T-helper 1 cell treated with Interleukin-12 subunit alpha and Interleukin-12 subunit beta and Interleukin-4 antibody, amounts not matched to agents 30 μg/mL and 1 μg/mL, for 36 hours (primary cell): ENCODE measurements at regions not wholly inside any gene's neighbourhood (a gene's known extent, or its start where the extent isn't known, plus 50 kb on each side); places are given as distances from the start of the nearest gene placed in this dataset.

Source experiments
- H3K27ac Mint-ChIP-seq: one replicate; pipeline ENCODE4 v1.8.0; 2021; ENCODE audit warnings: mild to moderate bottlenecking, mixed read lengths
- H3K27me3 Mint-ChIP-seq: one replicate; pipeline ENCODE4 v1.8.0; 2021; ENCODE audit warnings: low read depth, mixed read lengths
- H3K36me3 Mint-ChIP-seq: one replicate; pipeline ENCODE4 v1.8.0; 2021; ENCODE audit warnings: low read depth, mixed read lengths
- H3K4me1 Mint-ChIP-seq: one replicate; pipeline ENCODE4 v1.8.0; 2021; ENCODE audit warnings: low read depth, mixed read lengths
- H3K4me3 Mint-ChIP-seq: one replicate; pipeline ENCODE4 v1.8.0; 2021; ENCODE audit warnings: mild to moderate bottlenecking, moderate library complexity, mixed read lengths
- H3K9me3 Mint-ChIP-seq: one replicate; pipeline ENCODE4 v1.8.0; 2021; ENCODE audit warnings: mixed read lengths

GRCh38 chr6:26164120-26164505 is 76.9 kb downstream of the HFE start:
- Mint-ChIP-seq H3K27ac (no peak overlapping the region), H3K36me3 (peaks cover 21% of the 10 kb centered on the region), H3K4me3 (no peak overlapping the region), H3K4me1 (peaks cover 37% of the 10 kb centered on the region), H3K9me3 (no peaks in the 10 kb centered on the region), H3K27me3 (no peaks in the 10 kb centered on the region)

GRCh38 chr6:26165261-26165790 is 78.1 kb downstream of the HFE start:
- H3K4me3 Mint-ChIP-seq: no peak overlapping the region
- H3K36me3 Mint-ChIP-seq: peaks cover 19% of the 10 kb centered on the region
- H3K27me3 Mint-ChIP-seq: no peaks in the 10 kb centered on the region
- peaks cover 38% of the 10 kb centered on the region for H3K4me1 Mint-ChIP-seq
- peak overlapping the region; percentile 67 for H3K27ac Mint-ChIP-seq
- no peaks in the 10 kb centered on the region for H3K9me3 Mint-ChIP-seq

GRCh38 chr6:26170181-26170580 is 83.0 kb downstream of the HFE start:
- peak overlapping the region; percentile 89 for H3K4me3 Mint-ChIP-seq
- peak overlapping the region; percentile 100 for H3K27ac Mint-ChIP-seq
- H3K36me3 Mint-ChIP-seq: peaks cover 13% of the 10 kb centered on the region
- no peaks in the 10 kb centered on the region for H3K27me3 Mint-ChIP-seq
- no peaks in the 10 kb centered on the region for H3K9me3 Mint-ChIP-seq
- peaks cover 52% of the 10 kb centered on the region for H3K4me1 Mint-ChIP-seq

- peaks cover 8% of the 10 kb centered on the region for H3K36me3 Mint-ChIP-seq
- H3K9me3 Mint-ChIP-seq: no peaks in the 10 kb centered on the region
- peak overlapping the region; percentile 100 for H3K27ac Mint-ChIP-seq
- no peaks in the 10 kb centered on the region for H3K27me3 Mint-ChIP-seq
- peaks cover 54% of the 10 kb centered on the region for H3K4me1 Mint-ChIP-seq
- H3K4me3 Mint-ChIP-seq: peak overlapping the region; percentile 89
These were observed 84.0 kb downstream of the HFE start for GRCh38 chr6:26170951-26171841.

- no peaks in the 10 kb centered on the region for H3K27me3 Mint-ChIP-seq
- H3K9me3 Mint-ChIP-seq: no peaks in the 10 kb centered on the region
- H3K4me3 Mint-ChIP-seq: peak overlapping the region; percentile 89
- H3K4me1 Mint-ChIP-seq: peaks cover 49% of the 10 kb centered on the region
- H3K36me3 Mint-ChIP-seq: peaks cover 2% of the 10 kb centered on the region
- peak overlapping the region; percentile 100 for H3K27ac Mint-ChIP-seq
These were observed 85.4 kb downstream of the HFE start for GRCh38 chr6:26172608-26172968.

GRCh38 chr6:26173836-26174145 is 86.6 kb downstream of the HFE start:
- no peaks in the 10 kb centered on the region for H3K9me3 Mint-ChIP-seq
- peaks cover 49% of the 10 kb centered on the region for H3K4me1 Mint-ChIP-seq
- H3K4me3 Mint-ChIP-seq: peak overlapping the region; percentile 57
- H3K27me3 Mint-ChIP-seq: no peaks in the 10 kb centered on the region
- H3K27ac Mint-ChIP-seq: peak overlapping the region; percentile 100
- peaks cover 2% of the 10 kb centered on the region for H3K36me3 Mint-ChIP-seq

- Mint-ChIP-seq H3K4me1 (peaks cover 43% of the 10 kb centered on the region), H3K4me3 (peak overlapping the region; percentile 24), H3K27me3 (no peaks in the 10 kb centered on the region), H3K36me3 (peaks cover 2% of the 10 kb centered on the region), H3K27ac (peak overlapping the region; percentile 69), H3K9me3 (no peaks in the 10 kb centered on the region)
These were observed 87.8 kb downstream of the HFE start for GRCh38 chr6:26175033-26175427.

- Mint-ChIP-seq H3K27ac (peak overlapping the region; percentile 69), H3K4me3 (peak overlapping the region; percentile 24), H3K4me1 (peaks cover 41% of the 10 kb centered on the region), H3K9me3 (no peaks in the 10 kb centered on the region), H3K27me3 (no peaks in the 10 kb centered on the region), H3K36me3 (peaks cover 2% of the 10 kb centered on the region)
These were observed 88.4 kb downstream of the HFE start for GRCh38 chr6:26175428-26176181.

- Mint-ChIP-seq H3K36me3 (no peaks in the 10 kb centered on the region), H3K27me3 (no peaks in the 10 kb centered on the region), H3K4me3 (no peak overlapping the region), H3K9me3 (no peaks in the 10 kb centered on the region), H3K4me1 (peaks cover 41% of the 10 kb centered on the region), H3K27ac (no peak overlapping the region)
These were observed 92.4 kb downstream of the HFE start for GRCh38 chr6:26179675-26180074.

- Mint-ChIP-seq H3K36me3 (no peaks in the 10 kb centered on the region), H3K27ac (peak overlapping the region; percentile 76), H3K9me3 (no peaks in the 10 kb centered on the region), H3K4me3 (no peak overlapping the region), H3K27me3 (no peaks in the 10 kb centered on the region), H3K4me1 (peaks cover 44% of the 10 kb centered on the region)
These were observed 93.1 kb downstream of the HFE start for GRCh38 chr6:26180346-26180745.

GRCh38 chr6:26183237-26183580 is 96.0 kb downstream of the HFE start:
- Mint-ChIP-seq H3K27me3 (no peaks in the 10 kb centered on the region), H3K9me3 (no peaks in the 10 kb centered on the region), H3K27ac (peak overlapping the region; percentile 98), H3K4me1 (peaks cover 48% of the 10 kb centered on the region), H3K36me3 (no peaks in the 10 kb centered on the region), H3K4me3 (peak overlapping the region; percentile 94)

- H3K4me3 Mint-ChIP-seq: peak overlapping the region; percentile 94
- no peaks in the 10 kb centered on the region for H3K9me3 Mint-ChIP-seq
- no peaks in the 10 kb centered on the region for H3K27me3 Mint-ChIP-seq
- H3K4me1 Mint-ChIP-seq: peaks cover 53% of the 10 kb centered on the region
- H3K27ac Mint-ChIP-seq: peak overlapping the region; percentile 98
- no peaks in the 10 kb centered on the region for H3K36me3 Mint-ChIP-seq
These were observed 96.5 kb downstream of the HFE start for GRCh38 chr6:26183581-26184366.

- H3K4me3 Mint-ChIP-seq: peak overlapping the region; percentile 94
- H3K4me1 Mint-ChIP-seq: peaks cover 57% of the 10 kb centered on the region
- no peaks in the 10 kb centered on the region for H3K9me3 Mint-ChIP-seq
- peak overlapping the region; percentile 98 for H3K27ac Mint-ChIP-seq
- H3K27me3 Mint-ChIP-seq: no peaks in the 10 kb centered on the region
- H3K36me3 Mint-ChIP-seq: no peaks in the 10 kb centered on the region
These were observed 97.2 kb downstream of the HFE start for GRCh38 chr6:26184367-26184891.

- Mint-ChIP-seq H3K9me3 (no peaks in the 10 kb centered on the region), H3K27me3 (no peaks in the 10 kb centered on the region), H3K4me1 (peaks cover 60% of the 10 kb centered on the region), H3K36me3 (no peaks in the 10 kb centered on the region), H3K4me3 (peak overlapping the region; percentile 94), H3K27ac (peak overlapping the region; percentile 98)
These were observed 97.8 kb downstream of the HFE start for GRCh38 chr6:26185004-26185403.
